ENCODE measurements at regions not wholly inside any gene's neighbourhood (a gene's known extent, or its start where the extent isn't known, plus 50 kb on each side); places are given as distances from the start of the nearest gene placed in this dataset.

GRCh38 chr9:118170032-118170955 is 466.1 kb downstream of the TLR4 start:
- no peaks in the 10 kb centered on the region for H4K20me1 ChIP-seq (ENCODE audit: insufficient read depth, low read length)
- H3K4me3 ChIP-seq (ENCODE audit: low read depth, low read length, poor library complexity, severe bottlenecking): no peak overlapping the region
- H3K4me1 ChIP-seq (ENCODE audit: insufficient read depth, low read length, severe bottlenecking): no peaks in the 10 kb centered on the region
- H3K27ac ChIP-seq (ENCODE audit: low read depth, low read length, poor library complexity, severe bottlenecking): no peak overlapping the region
- no peaks in the 10 kb centered on the region for H3K9me3 ChIP-seq (ENCODE audit: low read length)
- no peak overlapping the region for H3K4me2 ChIP-seq (ENCODE audit: low read length)
- H3K9ac ChIP-seq (ENCODE audit: low read length): no peak overlapping the region
- H3K27me3 ChIP-seq (ENCODE audit: insufficient read depth, low read length): no peaks in the 10 kb centered on the region
- no peak for TF ChIP-seq EZH2 (IDR thresholded peaks at IDR 0.05; ENCODE audit: borderline replicate concordance, low read length)
- TF ChIP-seq, protein P1, sequence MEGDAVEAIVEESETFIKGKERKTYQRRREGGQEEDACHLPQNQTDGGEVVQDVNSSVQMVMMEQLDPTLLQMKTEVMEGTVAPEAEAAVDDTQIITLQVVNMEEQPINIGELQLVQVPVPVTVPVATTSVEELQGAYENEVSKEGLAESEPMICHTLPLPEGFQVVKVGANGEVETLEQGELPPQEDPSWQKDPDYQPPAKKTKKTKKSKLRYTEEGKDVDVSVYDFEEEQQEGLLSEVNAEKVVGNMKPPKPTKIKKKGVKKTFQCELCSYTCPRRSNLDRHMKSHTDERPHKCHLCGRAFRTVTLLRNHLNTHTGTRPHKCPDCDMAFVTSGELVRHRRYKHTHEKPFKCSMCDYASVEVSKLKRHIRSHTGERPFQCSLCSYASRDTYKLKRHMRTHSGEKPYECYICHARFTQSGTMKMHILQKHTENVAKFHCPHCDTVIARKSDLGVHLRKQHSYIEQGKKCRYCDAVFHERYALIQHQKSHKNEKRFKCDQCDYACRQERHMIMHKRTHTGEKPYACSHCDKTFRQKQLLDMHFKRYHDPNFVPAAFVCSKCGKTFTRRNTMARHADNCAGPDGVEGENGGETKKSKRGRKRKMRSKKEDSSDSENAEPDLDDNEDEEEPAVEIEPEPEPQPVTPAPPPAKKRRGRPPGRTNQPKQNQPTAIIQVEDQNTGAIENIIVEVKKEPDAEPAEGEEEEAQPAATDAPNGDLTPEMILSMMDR (IDR thresholded peaks at IDR 0.05; ENCODE audit: low read length): peak; percentile 51; the same call in 1 of the 2 replicates
- H3K36me3 ChIP-seq (ENCODE audit: insufficient read depth, low read length): no peaks in the 10 kb centered on the region
- no peak overlapping the region for H2AFZ ChIP-seq (ENCODE audit: low read length)
- no peaks in the 10 kb centered on the region for H3F3A ChIP-seq (ENCODE audit: insufficient read depth, low read length)
- H3K9me2 ChIP-seq (ENCODE audit: low read depth, low read length): no peaks in the 10 kb centered on the region
- no peaks in the 10 kb centered on the region for H3K79me2 ChIP-seq (ENCODE audit: insufficient read depth, low read length)

GRCh38 chr9:118177241-118177640 is 473.0 kb downstream of the TLR4 start:
- H3F3A ChIP-seq (ENCODE audit: insufficient read depth, low read length): no peaks in the 10 kb centered on the region
- no peaks in the 10 kb centered on the region for H3K79me2 ChIP-seq (ENCODE audit: insufficient read depth, low read length)
- H3K4me2 ChIP-seq (ENCODE audit: low read length): no peak overlapping the region
- TF ChIP-seq EZH2 (IDR thresholded peaks at IDR 0.05; ENCODE audit: borderline replicate concordance, low read length): no peak
- TF ChIP-seq, protein P1 (IDR thresholded peaks at IDR 0.05; ENCODE audit: low read length): no peak
- no peaks in the 10 kb centered on the region for H3K4me1 ChIP-seq (ENCODE audit: insufficient read depth, low read length, severe bottlenecking)
- H3K4me3 ChIP-seq (ENCODE audit: low read depth, low read length, poor library complexity, severe bottlenecking): no peak overlapping the region
- H3K9me2 ChIP-seq (ENCODE audit: low read depth, low read length): no peaks in the 10 kb centered on the region
- no peak overlapping the region for H3K27ac ChIP-seq (ENCODE audit: low read depth, low read length, poor library complexity, severe bottlenecking)
- no peak overlapping the region for H2AFZ ChIP-seq (ENCODE audit: low read length)
- no peaks in the 10 kb centered on the region for H3K27me3 ChIP-seq (ENCODE audit: insufficient read depth, low read length)
- no peaks in the 10 kb centered on the region for H4K20me1 ChIP-seq (ENCODE audit: insufficient read depth, low read length)
- H3K9me3 ChIP-seq (ENCODE audit: low read length): no peaks in the 10 kb centered on the region
- H3K36me3 ChIP-seq (ENCODE audit: insufficient read depth, low read length): no peaks in the 10 kb centered on the region
- no peak overlapping the region for H3K9ac ChIP-seq (ENCODE audit: low read length)

DNA sequence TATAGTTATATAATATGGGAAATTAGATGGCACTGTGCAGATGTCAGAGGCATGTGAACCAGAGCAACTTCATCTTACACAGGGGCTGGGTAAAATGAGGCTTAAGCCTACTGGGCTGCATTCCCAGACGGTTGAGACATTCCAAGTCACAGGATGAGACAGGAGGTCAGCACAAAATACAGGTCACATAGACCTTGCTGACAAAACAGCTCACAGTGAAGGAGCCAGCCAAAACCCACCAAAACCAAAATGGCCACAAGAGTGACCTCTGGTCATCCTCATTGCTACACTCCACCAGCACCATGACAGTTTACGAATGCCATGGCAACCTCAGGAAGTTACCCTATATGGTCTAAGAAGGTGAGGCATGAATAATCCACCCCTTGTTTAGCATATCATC is 479.4 kb downstream of the TLR4 start:
- H3K4me1 ChIP-seq (ENCODE audit: insufficient read depth, low read length, severe bottlenecking): no peaks in the 10 kb centered on the region
- TF ChIP-seq EZH2 (IDR thresholded peaks at IDR 0.05; ENCODE audit: borderline replicate concordance, low read length): no peak
- TF ChIP-seq, protein P1 (IDR thresholded peaks at IDR 0.05; ENCODE audit: low read length): no peak
- H3K27ac ChIP-seq (ENCODE audit: low read depth, low read length, poor library complexity, severe bottlenecking): no peak overlapping the region
- no peaks in the 10 kb centered on the region for H3K27me3 ChIP-seq (ENCODE audit: insufficient read depth, low read length)
- no peaks in the 10 kb centered on the region for H3K9me2 ChIP-seq (ENCODE audit: low read depth, low read length)
- H3K9me3 ChIP-seq (ENCODE audit: low read length): no peaks in the 10 kb centered on the region
- no peaks in the 10 kb centered on the region for H3K36me3 ChIP-seq (ENCODE audit: insufficient read depth, low read length)
- H4K20me1 ChIP-seq (ENCODE audit: insufficient read depth, low read length): no peaks in the 10 kb centered on the region
- H2AFZ ChIP-seq (ENCODE audit: low read length): no peak overlapping the region
- H3K4me2 ChIP-seq (ENCODE audit: low read length): no peak overlapping the region
- no peak overlapping the region for H3K4me3 ChIP-seq (ENCODE audit: low read depth, low read length, poor library complexity, severe bottlenecking)
- no peaks in the 10 kb centered on the region for H3F3A ChIP-seq (ENCODE audit: insufficient read depth, low read length)
- H3K79me2 ChIP-seq (ENCODE audit: insufficient read depth, low read length): no peaks in the 10 kb centered on the region
- no peak overlapping the region for H3K9ac ChIP-seq (ENCODE audit: low read length)

Data from OCI-LY1 (cell line).